HG03521 (cell line): ENCODE measurements at regions not wholly inside any gene's neighbourhood (a gene's known extent, or its start where the extent isn't known, plus 50 kb on each side); places are given as distances from the start of the nearest gene placed in this dataset.

Experiments used
- ATAC-seq: cut with Tn5 transposase; IDR thresholded peaks from one replicate; pipeline ENCODE4 v1.9.1; 2021; ENCODE audit warnings: mild to moderate bottlenecking, moderate library complexity; ENCODE audit not compliant: unreplicated experiment

DNA sequence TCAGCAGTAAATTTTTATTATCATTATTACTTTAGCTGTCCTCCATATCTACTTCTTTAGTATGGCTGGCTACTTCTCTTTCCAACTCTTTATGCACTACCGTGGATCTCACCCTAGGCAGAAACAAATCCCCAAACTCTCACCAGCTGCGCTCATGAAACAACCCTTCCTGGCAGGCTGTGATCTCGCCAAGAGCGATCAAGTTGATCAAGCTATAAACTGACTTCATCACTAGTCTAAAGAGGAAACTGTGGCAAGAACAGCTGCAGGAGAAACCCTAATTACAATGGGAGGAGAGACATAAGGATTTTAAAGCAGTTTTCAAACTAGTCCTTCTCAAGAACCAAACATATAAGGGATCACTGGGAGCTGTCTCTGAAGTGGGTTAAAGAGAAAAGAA, 160.5 kb upstream of the PRSS58 start:
- no peak for ATAC-seq

- no peak for ATAC-seq
Measured at GRCh38 chr7:142414915-142415314, 157.1 kb upstream of the PRSS58 start.

- peak; percentile 57 for ATAC-seq
Measured at GRCh38 chr7:142414135-142414534, 156.3 kb upstream of the PRSS58 start.

DNA sequence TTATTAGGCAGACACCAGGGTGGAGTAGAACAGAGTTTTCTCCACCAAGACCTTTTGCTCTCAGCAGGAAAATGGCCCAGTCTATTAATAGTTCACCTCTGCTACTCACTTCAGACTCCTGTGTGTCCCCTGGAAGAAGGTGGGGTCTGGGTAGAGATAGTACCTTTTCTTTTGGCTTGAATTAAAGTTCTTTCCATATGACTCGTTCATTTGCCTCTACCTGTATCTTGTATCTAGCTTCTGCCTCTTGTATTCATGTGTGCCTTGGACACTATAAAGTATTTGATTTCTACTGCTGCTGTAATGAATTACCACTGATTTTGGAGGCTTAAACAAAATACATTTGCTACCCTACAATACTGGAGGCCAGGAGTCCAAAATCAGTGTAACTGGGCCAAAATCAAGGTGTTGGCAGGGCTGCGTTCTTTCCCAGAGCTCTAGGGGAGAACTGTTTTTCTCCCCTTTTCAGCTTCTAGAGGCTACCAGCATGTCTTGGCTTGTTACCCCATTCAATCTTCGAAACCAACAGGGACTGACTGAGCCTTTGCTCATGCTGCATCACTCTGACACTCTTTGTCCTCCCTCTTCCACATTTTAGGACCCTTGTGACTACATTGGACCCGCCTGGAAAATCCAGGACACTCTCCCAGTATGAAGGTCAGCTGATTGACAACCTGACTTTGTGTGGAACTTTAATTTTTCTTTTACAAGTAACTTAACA, 155.6 kb upstream of the PRSS58 start:
- ATAC-seq = no peak

- ATAC-seq = peak; percentile 92
Measured at GRCh38 chr7:142412551-142413193, 154.8 kb upstream of the PRSS58 start.

- ATAC-seq = no peak
Measured at GRCh38 chr7:142409471-142409870, 151.6 kb upstream of the PRSS58 start.

DNA sequence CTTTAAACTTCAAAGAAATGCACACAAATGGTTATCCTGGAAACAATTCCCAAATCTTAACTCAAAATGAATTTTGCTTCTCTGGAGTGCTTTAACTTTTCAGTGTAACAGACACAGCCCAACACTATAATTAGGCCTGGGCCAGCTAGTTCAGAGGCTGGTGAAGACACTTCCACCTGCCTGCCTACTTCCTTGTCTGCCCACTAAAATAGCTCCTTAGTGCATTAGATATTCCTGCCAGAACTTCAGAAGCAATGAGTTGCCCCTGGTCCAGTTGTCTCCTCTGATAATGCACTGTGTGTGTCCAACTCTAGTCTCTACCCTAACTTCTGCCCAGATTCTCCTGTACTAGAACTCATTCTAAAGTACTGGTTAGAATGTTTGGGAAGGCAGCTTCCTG, 150.9 kb upstream of the PRSS58 start:
- no peak for ATAC-seq

- no peak for ATAC-seq
Measured at GRCh38 chr7:142407939-142408570, 150.2 kb upstream of the PRSS58 start.

GRCh38 chr7:142405122-142405765, 147.4 kb upstream of the PRSS58 start:
- ATAC-seq = no peak

GRCh38 chr7:142401951-142402350, 144.1 kb upstream of the PRSS58 start:
- no peak for ATAC-seq

DNA sequence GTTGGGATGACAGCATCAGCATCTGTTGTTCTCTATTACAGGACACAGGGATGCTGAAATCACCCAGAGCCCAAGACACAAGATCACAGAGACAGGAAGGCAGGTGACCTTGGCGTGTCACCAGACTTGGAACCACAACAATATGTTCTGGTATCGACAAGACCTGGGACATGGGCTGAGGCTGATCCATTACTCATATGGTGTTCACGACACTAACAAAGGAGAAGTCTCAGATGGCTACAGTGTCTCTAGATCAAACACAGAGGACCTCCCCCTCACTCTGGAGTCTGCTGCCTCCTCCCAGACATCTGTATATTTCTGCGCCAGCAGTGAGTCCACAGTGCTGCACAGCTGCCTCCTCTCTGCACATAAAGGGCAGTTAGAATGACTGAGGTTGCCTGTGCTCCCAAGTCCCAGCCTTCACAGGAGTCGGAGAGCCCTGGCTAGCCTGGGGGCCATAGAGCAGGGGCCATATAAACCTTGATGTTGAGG, 142.2 kb upstream of the PRSS58 start:
- no peak for ATAC-seq

- ATAC-seq = no peak
Measured at GRCh38 chr7:142391191-142391992, 133.5 kb upstream of the PRSS58 start.

GRCh38 chr7:142389544-142389943, 131.7 kb upstream of the PRSS58 start:
- no peak for ATAC-seq

DNA sequence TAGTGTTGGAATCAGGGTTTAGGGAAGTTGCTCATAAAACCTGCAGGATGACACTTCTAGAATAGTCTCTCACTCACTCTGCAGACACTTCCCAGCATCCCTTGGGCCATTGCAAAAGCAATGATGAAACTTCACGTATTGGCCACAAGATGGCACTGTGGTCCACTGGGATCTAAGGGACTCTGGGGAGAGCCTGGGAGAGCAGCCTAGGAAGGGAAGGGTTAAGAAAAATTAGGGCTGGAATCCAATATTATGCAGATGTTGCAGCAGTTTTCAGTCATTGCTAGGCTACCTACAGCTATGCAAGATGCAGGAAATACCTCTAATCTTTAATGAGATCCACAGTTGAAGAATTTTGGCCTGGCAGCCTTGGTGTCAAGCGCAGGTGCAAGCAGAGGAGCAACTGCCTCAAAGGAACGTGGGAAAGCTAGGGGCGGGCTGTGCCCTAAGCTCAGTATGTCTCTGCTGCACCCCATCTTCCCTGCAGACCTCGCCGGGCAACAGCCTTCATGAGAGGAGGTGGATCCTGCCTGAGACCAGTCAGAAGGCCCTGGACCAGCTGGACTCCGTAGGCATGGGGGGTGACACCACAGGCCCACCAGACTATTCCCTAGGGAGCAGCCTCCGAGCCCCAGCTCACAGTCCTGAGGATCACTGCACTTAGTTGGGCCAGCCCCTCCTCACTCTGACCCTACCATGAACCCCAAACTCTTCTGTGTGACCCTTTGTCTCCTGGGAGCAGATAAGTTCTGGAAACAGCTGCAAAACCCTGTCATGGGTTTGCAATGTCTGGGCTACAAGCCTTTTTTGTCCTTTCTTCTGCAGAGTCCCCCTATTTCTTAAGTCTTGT, 127.9 kb upstream of the PRSS58 start:
- ATAC-seq = peak; percentile 74

DNA sequence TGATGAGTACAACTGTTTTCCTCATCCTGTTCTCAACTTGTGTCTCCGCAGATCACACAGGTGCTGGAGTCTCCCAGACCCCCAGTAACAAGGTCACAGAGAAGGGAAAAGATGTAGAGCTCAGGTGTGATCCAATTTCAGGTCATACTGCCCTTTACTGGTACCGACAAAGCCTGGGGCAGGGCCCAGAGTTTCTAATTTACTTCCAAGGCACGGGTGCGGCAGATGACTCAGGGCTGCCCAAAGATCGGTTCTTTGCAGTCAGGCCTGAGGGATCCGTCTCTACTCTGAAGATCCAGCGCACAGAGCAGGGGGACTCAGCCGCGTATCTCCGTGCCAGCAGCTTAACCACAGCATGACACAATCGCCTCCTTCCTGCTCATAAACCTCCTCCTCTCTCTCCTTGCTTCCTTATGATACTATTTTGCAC, 126.7 kb upstream of the PRSS58 start:
- no peak for ATAC-seq

DNA sequence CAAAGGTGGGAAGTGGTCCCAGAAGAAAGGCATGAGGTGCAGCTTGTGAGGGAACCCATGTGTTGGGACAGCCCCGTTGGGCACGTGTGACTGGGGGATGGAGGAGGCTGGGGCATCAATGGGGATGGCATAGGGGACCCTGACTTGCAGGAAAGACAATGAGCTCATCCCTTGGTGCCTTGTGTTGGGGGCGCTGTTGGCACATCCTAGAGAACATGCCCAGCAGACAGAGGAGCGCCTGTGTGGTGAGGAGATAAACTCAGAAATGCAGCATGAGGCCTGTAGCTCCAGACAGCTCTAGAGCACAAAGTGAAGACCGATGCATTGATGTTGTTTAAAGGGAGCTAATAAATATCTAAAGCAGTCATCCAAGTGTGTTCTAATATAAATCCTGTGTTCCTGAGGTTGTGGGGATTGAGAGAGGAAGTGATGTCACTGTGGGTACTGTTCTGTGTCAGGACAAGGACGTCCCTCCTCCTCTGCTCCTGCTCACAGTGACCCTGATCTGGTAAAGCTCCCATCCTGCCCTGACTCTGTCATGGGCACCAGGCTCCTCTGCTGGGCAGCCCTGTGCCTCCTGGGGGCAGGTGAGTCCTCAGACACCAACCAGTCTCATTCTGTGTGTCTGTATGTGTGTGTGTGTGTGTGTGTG, 126.1 kb upstream of the PRSS58 start:
- ATAC-seq = no peak

DNA sequence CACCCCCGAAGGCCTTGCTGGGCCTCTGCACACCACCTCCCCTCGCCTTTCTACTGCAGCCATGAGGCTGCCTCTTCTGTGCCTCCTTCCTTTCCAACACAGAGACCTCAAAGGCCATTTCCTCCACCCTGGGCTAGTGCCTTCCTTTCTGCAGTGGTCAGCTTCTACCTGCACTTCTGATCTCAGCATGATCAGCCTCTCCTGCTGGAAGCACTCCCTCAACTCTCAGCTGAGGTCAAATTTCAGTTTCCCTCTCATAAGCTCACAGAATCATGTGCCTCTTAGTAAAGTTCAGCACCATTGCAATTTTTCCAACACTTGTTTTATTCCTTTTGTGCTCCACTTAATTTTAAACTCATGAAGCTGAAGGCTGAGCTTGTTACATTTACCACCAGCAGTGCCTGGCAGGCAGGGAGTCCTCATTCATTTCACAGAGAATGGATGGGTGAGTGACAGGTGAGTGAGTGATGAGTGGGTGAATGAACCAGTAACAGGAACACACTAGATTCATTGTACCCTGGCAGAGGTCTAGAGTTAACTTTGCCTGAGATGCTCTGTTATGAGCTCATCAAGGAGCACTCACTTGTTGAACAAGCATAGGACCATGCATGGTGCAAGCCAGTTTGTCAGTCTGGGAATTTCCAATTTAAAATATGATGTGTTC, 124.0 kb upstream of the PRSS58 start:
- ATAC-seq = no peak

DNA sequence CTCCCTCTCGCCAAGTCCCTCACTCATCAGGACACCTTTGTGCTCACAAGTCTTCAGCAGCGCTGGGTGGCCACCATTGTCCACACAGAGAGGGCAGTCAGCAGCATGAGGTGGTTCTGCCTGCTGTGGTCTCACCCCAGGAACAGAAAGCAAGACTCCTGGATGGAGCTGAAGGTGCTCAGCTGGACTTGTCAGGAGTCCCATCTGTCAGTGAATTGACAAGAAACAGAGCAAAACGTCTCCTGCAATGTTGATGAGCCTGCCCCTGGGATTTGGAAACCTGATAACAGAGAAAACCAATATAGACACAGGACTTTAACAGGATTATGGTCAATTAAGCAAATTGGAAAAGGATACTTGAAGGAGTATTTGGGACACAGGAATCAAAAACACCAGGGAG, 122.2 kb upstream of the PRSS58 start:
- ATAC-seq = no peak
